Neural progenitor cell (in vitro differentiated cells): ENCODE measurements at regions not wholly inside any gene's neighbourhood (a gene's known extent, or its start where the extent isn't known, plus 50 kb on each side); places are given as distances from the start of the nearest gene placed in this dataset.

Experiments
- DNase-seq: peaks from one replicate; pipeline ENCODE4 v3.0.0-alpha.2; 2016; ENCODE audit warnings: low spot score
- H2AFZ ChIP-seq: fragments of 200-600 bp; sonication (generic); replicated peaks from 2 replicates; pipeline ENCODE4 v1.6.1; 2016; ENCODE audit warnings: antibody characterized with exemption
- H3F3A ChIP-seq: fragments of 200-600 bp; sonication (generic); 2 replicates; pipeline ENCODE4 v1.6.1; 2016; ENCODE audit warnings: antibody characterized with exemption, low read depth
- H3K27ac ChIP-seq: fragments of 200-600 bp; sonication (generic); 2 replicates; pipeline ENCODE4 v1.5.1; 2016; ENCODE audit warnings: mild to moderate bottlenecking
- H3K27me3 ChIP-seq: fragments of 200-600 bp; sonication (generic); 2 replicates; pipeline ENCODE4 v1.6.1; 2016; ENCODE audit warnings: mild to moderate bottlenecking, moderate library complexity
- H3K36me3 ChIP-seq: fragments of 200-600 bp; sonication (generic); 2 replicates; pipeline ENCODE4 v1.5.1; 2016
- H3K4me1 ChIP-seq: fragments of 200-600 bp; sonication (generic); 2 replicates; pipeline ENCODE4 v1.6.1; 2016; ENCODE audit warnings: mixed run types
- H3K4me2 ChIP-seq: fragments of 200-600 bp; sonication (generic); 2 replicates; pipeline ENCODE4 v1.6.1; 2016
- H3K4me3 ChIP-seq: fragments of 200-600 bp; sonication (generic); 2 replicates; pipeline ENCODE4 v1.5.1; 2016
- H3K79me2 ChIP-seq: fragments of 200-600 bp; sonication (generic); 2 replicates; pipeline ENCODE4 v1.6.1; 2016; ENCODE audit warnings: low read depth
- H3K9ac ChIP-seq: fragments of 200-600 bp; sonication (generic); 2 replicates; pipeline ENCODE4 v1.6.1; 2016
- H3K9me3 ChIP-seq: fragments of 200-600 bp; sonication (generic); 2 replicates; pipeline ENCODE4 v1.5.1; 2016; ENCODE audit warnings: low read depth
- H4K20me1 ChIP-seq: fragments of 200-600 bp; sonication (generic); 2 replicates; pipeline ENCODE4 v1.6.1; 2016; ENCODE audit warnings: low read depth
- H3K27ac Mint-ChIP-seq: 3 replicates; pipeline ENCODE4 v1.8.0; 2021; ENCODE audit warnings: mixed read lengths
- H3K27me3 Mint-ChIP-seq: 2 replicates; pipeline ENCODE4 v1.8.0; 2022; ENCODE audit warnings: low read depth, mild to moderate bottlenecking, inconsistent platforms, moderate library complexity, mixed read lengths; ENCODE audit not compliant: insufficient read depth
- H3K36me3 Mint-ChIP-seq: 3 replicates; pipeline ENCODE4 v1.8.0; 2021; ENCODE audit warnings: mixed read lengths
- H3K4me1 Mint-ChIP-seq: 3 replicates; pipeline ENCODE4 v1.8.0; 2021; ENCODE audit warnings: mixed read lengths
- H3K4me3 Mint-ChIP-seq: 3 replicates; pipeline ENCODE4 v1.8.0; 2021; ENCODE audit warnings: mild to moderate bottlenecking, moderate library complexity, mixed read lengths
- H3K9me3 Mint-ChIP-seq: 3 replicates; pipeline ENCODE4 v1.8.0; 2020; ENCODE audit warnings: mixed read lengths
- EZH2 ChIP-seq: fragments of 200-600 bp; sonication (generic); IDR thresholded peaks from 2 replicates; pipeline ENCODE4 v1.6.1; 2017; ENCODE audit warnings: antibody characterized with exemption, mild to moderate bottlenecking, moderate library complexity
- EZH2phosphoT487 ChIP-seq: fragments of 200-600 bp; sonication (generic); IDR thresholded peaks from 2 replicates; pipeline ENCODE4 v1.6.1; 2017; ENCODE audit warnings: antibody characterized with exemption
- TF ChIP-seq, protein P1 (sequence below): fragments of 200-600 bp; sonication (generic); IDR thresholded peaks from 2 replicates; pipeline ENCODE4 v1.5.1; 2017; ENCODE audit warnings: antibody characterized with exemption, mild to moderate bottlenecking

- Histone ChIP-seq H3K9me3 (no peaks in the 10 kb centered on the region), H3K4me3 (no peak overlapping the region), H3K36me3 (no peaks in the 10 kb centered on the region), H3K27me3 (no peaks in the 10 kb centered on the region), H3F3A (no peaks in the 10 kb centered on the region), H3K27ac (no peak overlapping the region), H3K4me2 (no peak overlapping the region), H2AFZ (no peak overlapping the region), H3K79me2 (no peaks in the 10 kb centered on the region), H3K4me1 (no peaks in the 10 kb centered on the region), H4K20me1 (no peaks in the 10 kb centered on the region), H3K9ac (no peak overlapping the region)
- peak overlapping the region; percentile 12 for H3K27ac Mint-ChIP-seq
- H3K9me3 Mint-ChIP-seq, result peaks cover 12% of the 10 kb centered on the region
- peaks cover 5% of the 10 kb centered on the region for H3K27me3 Mint-ChIP-seq
- TF ChIP-seq EZH2 (no peak), EZH2phosphoT487 (no peak)
- TF ChIP-seq, protein P1, sequence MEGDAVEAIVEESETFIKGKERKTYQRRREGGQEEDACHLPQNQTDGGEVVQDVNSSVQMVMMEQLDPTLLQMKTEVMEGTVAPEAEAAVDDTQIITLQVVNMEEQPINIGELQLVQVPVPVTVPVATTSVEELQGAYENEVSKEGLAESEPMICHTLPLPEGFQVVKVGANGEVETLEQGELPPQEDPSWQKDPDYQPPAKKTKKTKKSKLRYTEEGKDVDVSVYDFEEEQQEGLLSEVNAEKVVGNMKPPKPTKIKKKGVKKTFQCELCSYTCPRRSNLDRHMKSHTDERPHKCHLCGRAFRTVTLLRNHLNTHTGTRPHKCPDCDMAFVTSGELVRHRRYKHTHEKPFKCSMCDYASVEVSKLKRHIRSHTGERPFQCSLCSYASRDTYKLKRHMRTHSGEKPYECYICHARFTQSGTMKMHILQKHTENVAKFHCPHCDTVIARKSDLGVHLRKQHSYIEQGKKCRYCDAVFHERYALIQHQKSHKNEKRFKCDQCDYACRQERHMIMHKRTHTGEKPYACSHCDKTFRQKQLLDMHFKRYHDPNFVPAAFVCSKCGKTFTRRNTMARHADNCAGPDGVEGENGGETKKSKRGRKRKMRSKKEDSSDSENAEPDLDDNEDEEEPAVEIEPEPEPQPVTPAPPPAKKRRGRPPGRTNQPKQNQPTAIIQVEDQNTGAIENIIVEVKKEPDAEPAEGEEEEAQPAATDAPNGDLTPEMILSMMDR, result no peak
- no peak overlapping the region for H3K4me3 Mint-ChIP-seq
- H3K36me3 Mint-ChIP-seq, result no peaks in the 10 kb centered on the region
- no peak for DNase-seq
- H3K4me1 Mint-ChIP-seq, result peaks cover 9% of the 10 kb centered on the region
Measured at GRCh38 chr18:78154853-78155252, 824.8 kb upstream of the SALL3 start.

- no peak overlapping the region for H3K4me3 ChIP-seq
- TF ChIP-seq, protein P1, result no peak
- no peak for TF ChIP-seq EZH2
- TF ChIP-seq EZH2phosphoT487, result no peak
- no peak overlapping the region for H3K27ac ChIP-seq
- Mint-ChIP-seq H3K4me1 (peaks cover 11% of the 10 kb centered on the region), H3K4me3 (no peak overlapping the region), H3K27me3 (peaks cover 5% of the 10 kb centered on the region), H3K27ac (no peak overlapping the region), H3K9me3 (peaks cover 13% of the 10 kb centered on the region), H3K36me3 (no peaks in the 10 kb centered on the region)
- no peaks in the 10 kb centered on the region for H3K27me3 ChIP-seq
- H2AFZ ChIP-seq, result no peak overlapping the region
- H3K4me1 ChIP-seq, result no peaks in the 10 kb centered on the region
- H3K9ac ChIP-seq, result no peak overlapping the region
- no peaks in the 10 kb centered on the region for H3K79me2 ChIP-seq
- no peak for DNase-seq
- no peaks in the 10 kb centered on the region for H3K36me3 ChIP-seq
- H4K20me1 ChIP-seq, result no peaks in the 10 kb centered on the region
- H3K9me3 ChIP-seq, result no peaks in the 10 kb centered on the region
- H3F3A ChIP-seq, result no peaks in the 10 kb centered on the region
- H3K4me2 ChIP-seq, result no peak overlapping the region
Measured at GRCh38 chr18:78156466-78156865, 823.2 kb upstream of the SALL3 start.

- Histone ChIP-seq H3K36me3 (no peaks in the 10 kb centered on the region), H3F3A (no peaks in the 10 kb centered on the region), H3K27me3 (no peaks in the 10 kb centered on the region), H3K27ac (no peak overlapping the region), H3K9me3 (no peaks in the 10 kb centered on the region), H2AFZ (no peak overlapping the region), H3K4me3 (no peak overlapping the region), H3K79me2 (no peaks in the 10 kb centered on the region), H3K9ac (no peak overlapping the region), H4K20me1 (no peaks in the 10 kb centered on the region), H3K4me2 (no peak overlapping the region), H3K4me1 (no peaks in the 10 kb centered on the region)
- Mint-ChIP-seq H3K4me1 (peaks cover 11% of the 10 kb centered on the region), H3K27me3 (peaks cover 2% of the 10 kb centered on the region), H3K9me3 (peaks cover 13% of the 10 kb centered on the region), H3K36me3 (no peaks in the 10 kb centered on the region), H3K4me3 (no peak overlapping the region), H3K27ac (no peak overlapping the region)
- TF ChIP-seq EZH2 (no peak), EZH2phosphoT487 (no peak)
- TF ChIP-seq, protein P1, result no peak
- no peak for DNase-seq
Measured at GRCh38 chr18:78158943-78159342, 820.7 kb upstream of the SALL3 start.

DNA sequence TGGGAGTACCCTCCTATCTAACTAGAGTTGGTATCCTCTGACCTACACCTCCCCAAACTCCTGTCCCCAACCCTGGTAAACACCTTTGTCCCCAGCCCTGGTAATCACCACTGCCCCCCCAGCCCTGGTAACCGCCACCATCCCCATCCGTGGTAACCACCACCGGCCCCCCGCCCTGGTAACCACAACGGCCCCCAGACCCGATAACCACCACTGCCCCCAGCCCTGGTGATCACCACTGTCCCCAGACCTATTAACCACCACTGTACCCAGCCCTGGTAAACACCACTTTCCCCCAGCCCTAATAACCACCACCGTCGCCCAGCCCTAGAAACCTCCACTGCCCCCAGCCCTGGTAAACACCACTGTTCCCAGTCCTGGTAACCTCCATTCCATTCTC is 820.2 kb upstream of the SALL3 start:
- DNase-seq, result no peak
- no peak overlapping the region for H3K4me2 ChIP-seq
- Mint-ChIP-seq H3K9me3 (peaks cover 13% of the 10 kb centered on the region), H3K27ac (no peak overlapping the region), H3K27me3 (peaks cover 2% of the 10 kb centered on the region), H3K36me3 (no peaks in the 10 kb centered on the region), H3K4me1 (peaks cover 11% of the 10 kb centered on the region), H3K4me3 (no peak overlapping the region)
- no peaks in the 10 kb centered on the region for H3K27me3 ChIP-seq
- H2AFZ ChIP-seq, result no peak overlapping the region
- H3K79me2 ChIP-seq, result no peaks in the 10 kb centered on the region
- no peak overlapping the region for H3K27ac ChIP-seq
- no peaks in the 10 kb centered on the region for H3K9me3 ChIP-seq
- no peaks in the 10 kb centered on the region for H3K4me1 ChIP-seq
- no peak overlapping the region for H3K9ac ChIP-seq
- H4K20me1 ChIP-seq, result no peaks in the 10 kb centered on the region
- no peaks in the 10 kb centered on the region for H3F3A ChIP-seq
- H3K4me3 ChIP-seq, result no peak overlapping the region
- H3K36me3 ChIP-seq, result no peaks in the 10 kb centered on the region
- TF ChIP-seq EZH2, result no peak
- TF ChIP-seq EZH2phosphoT487, result no peak
- TF ChIP-seq, protein P1, result no peak
